ENCODE measurements at regions not wholly inside any gene's neighbourhood (a gene's known extent, or its start where the extent isn't known, plus 50 kb on each side); places are given as distances from the start of the nearest gene placed in this dataset.
A peak's percentile ranks its signal among the peaks of the same experiment; 100 is the strongest.

DNA sequence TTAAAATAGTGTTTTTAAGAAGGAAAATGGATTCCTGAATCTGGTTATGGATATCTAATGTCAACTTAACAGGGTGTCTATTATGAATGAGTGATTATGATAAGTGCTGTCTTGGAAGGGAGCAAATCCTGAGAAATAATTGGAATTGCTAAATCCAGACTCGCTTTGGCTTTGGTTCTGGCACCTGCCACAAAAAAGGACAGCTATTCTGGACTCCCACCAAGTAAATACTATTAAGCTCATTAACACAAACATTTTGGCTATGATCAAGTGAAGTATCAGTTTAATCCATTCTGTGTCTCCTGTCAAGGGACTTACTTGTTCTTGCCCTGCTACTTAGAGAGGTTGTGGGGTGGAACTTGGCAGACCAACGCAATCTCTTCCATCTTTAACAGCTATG, 403.7 kb downstream of the CENPC start:
- DNase-seq (ENCODE audit: low spot score) (no peak), ATAC-seq (no peak)
- intact Hi-C loops (cut with DNase I), result no loop called here

GRCh38 chr4:67134616-67135015, 410.7 kb downstream of the CENPC start:
- ATAC-seq (no peak), DNase-seq (ENCODE audit: low spot score) (no peak)
- intact Hi-C loops (cut with DNase I), result no loop called here

- intact Hi-C loops (cut with DNase I), result no loop called here
- no peak for ATAC-seq
Observed at GRCh38 chr4:67133162-67133561, 412.1 kb downstream of the CENPC start.

GRCh38 chr4:67131224-67131623, 414.1 kb downstream of the CENPC start:
- DNase-seq (ENCODE audit: low spot score) (no peak), ATAC-seq (peak; percentile 74)
- intact Hi-C loops (cut with DNase I), result no loop called here

More at GRCh38 chr4:67133162-67133561, 412.1 kb downstream of the CENPC start:
- no peak for DNase-seq (ENCODE audit: low spot score)

DNA sequence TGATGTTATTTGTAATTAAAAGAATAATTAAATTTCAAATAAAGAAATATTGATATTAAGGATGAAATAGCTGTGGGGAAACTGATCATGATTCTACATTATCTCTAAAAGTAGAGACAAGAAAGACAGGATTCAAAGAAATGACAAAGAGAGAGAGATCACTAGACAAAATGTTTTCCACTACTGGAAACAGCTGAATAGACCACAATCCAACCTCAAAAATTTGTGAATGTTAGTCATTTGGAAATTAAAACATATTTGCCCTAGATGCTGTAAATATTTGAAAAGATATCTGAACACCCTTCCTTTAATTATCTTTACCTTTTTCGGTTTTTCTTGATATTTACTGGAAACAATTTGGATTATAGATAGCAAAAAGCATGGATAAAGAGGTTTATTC, 414.9 kb downstream of the CENPC start:
- DNase-seq (ENCODE audit: low spot score), result no peak
- no peak for ATAC-seq
- intact Hi-C loops (cut with DNase I), result no loop called here

DNA sequence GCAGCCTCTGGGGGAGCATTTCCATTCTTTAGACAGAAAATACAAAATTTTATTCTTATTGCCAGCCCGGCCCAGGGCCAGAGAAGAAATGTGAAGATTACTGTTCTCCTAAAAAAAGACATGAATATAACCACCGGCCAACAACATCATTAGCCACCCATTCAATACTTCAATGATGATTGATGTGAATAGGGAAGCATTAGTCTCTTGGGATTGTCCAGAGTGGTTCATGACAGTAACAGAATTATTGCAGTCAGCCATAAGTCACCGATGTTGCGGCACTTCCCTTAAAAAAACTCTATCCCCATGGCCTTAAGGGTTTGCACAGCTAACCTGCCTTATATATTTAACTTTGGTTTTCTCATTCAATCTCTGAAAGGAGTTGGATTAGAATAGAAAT, 418.7 kb downstream of the CENPC start:
- DNase-seq (ENCODE audit: low spot score) (no peak), ATAC-seq (no peak)
- intact Hi-C loops (cut with DNase I), result no loop called here

DNA sequence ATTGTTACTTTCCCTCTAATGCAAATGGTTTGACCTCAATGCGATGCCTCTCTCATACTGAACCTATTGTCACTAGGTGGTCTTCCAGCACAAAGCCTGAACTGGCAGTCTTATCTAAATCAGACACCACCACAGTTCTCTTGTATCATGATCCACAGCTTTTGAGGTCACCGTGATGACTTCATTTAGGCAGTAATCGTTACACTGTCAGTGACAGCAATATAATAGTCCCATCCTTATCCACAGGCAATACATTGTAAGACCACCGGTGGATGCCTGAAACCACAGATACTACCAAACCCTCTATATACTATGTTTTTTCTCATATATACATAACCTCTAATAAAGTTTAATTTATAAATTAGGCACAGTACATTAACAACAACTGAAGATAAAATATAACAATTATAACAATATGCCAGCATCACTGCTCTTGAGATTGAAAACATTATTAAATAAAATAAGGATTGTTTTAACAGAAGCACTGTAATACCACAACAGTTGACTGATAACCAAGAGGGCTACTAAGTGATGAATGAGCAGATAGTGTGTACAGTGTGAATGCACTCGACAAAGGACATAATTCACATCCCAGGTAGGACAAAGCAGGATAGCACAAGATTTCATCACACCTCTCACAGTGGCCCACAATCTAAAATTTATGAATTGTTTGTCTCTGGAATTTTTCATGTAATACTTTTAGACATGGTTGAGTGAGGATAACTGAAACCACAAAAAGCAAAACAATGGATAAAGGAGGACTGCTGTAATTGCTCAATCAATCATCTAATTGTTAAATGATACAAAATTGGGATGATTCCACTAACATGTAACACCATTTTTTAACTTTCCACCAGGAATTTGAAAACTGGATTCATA, 419.4 kb downstream of the CENPC start:
- DNase-seq (ENCODE audit: low spot score) (no peak), ATAC-seq (no peak)
- intact Hi-C loops (cut with DNase I), result no loop called here

DNA sequence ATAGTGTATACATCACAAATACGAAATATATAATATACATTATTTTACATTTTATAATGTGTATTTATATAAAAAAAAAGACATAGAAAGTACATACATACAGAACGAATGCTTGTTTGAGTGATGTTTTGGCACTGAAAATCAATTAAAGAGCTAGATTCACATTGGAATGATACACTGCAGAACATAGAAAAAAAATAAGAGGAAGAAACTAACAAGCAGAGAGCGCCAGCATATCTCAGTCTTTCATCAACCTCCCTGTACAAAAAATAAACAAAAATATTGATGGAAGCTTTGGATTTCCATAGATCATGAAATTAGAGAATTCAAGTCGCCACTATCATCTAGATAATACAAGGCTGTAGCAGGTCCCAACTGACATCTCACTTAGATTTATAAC, 420.6 kb downstream of the CENPC start:
- ATAC-seq (no peak), DNase-seq (ENCODE audit: low spot score) (no peak)
- intact Hi-C loops (cut with DNase I), result no loop called here

GRCh38 chr4:67122029-67122428, 423.3 kb downstream of the CENPC start:
- intact Hi-C loops (cut with DNase I), result no loop called here
- no peak for DNase-seq (ENCODE audit: low spot score)
- no peak for ATAC-seq

DNA sequence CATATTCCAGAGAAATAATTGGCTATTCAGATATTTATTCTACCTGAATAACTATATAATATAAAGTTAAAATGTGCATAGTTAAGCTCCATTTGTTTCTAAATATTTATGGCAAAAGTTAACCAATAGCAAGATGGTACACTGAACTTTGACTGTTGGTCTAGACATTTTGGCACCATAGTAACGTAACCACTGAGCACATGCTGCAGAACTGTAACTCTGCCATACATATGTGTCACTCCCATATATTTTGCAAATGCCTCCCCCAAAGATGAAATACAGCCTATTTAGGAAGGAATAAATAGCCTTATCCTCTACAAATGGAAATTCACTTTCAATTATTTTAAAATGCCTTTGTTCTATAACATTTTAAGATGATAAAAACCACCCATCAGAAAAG, 424.9 kb downstream of the CENPC start:
- no peak for DNase-seq (ENCODE audit: low spot score)
- no peak for ATAC-seq
- intact Hi-C loops (cut with DNase I), result no loop called here

- DNase-seq (ENCODE audit: low spot score) (no peak), ATAC-seq (no peak)
- intact Hi-C loops (cut with DNase I), result no loop called here
Observed at GRCh38 chr4:67109276-67109675, 436.0 kb downstream of the CENPC start.

DNA sequence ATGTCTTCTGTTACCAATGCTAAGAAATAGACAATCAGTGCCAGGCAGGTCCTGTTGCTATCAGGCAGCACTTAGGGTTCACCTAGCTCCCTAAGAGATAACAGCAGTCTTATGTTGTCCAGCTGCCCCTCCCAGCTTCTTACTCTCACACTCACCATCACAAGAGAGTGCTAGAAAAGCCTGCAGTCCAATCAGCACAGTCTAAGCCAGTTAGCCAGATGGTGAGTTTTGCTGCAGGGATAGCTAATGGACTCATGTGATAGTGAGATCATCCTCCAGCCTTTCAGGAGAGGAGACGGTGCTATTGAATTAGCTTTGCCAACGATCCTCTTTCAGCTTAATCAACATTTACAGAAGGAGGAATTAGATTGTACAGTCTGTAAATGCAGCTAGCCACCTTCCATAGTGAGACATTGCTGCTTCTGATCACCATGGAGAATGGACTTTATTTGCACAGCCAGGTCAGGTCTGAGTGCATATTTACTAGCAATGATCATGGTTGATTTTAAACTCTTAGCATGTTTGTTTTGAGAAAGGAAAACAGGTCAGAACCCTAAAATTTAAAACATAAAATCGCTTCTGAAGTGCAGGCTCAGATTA, 438.3 kb downstream of the CENPC start:
- DNase-seq (ENCODE audit: low spot score) (no peak), ATAC-seq (peak; percentile 82)
- intact Hi-C loops (cut with DNase I), result no loop called here

- DNase-seq (ENCODE audit: low spot score), result no peak
- intact Hi-C loops (cut with DNase I), result no loop called here
- ATAC-seq, result peak; percentile 60
Observed at GRCh38 chr4:67104145-67104544, 441.2 kb downstream of the CENPC start.

GRCh38 chr4:67103001-67103747, 442.1 kb downstream of the CENPC start:
- ATAC-seq (no peak), DNase-seq (ENCODE audit: low spot score) (no peak)
- intact Hi-C loops (cut with DNase I), result no loop called here

DNA sequence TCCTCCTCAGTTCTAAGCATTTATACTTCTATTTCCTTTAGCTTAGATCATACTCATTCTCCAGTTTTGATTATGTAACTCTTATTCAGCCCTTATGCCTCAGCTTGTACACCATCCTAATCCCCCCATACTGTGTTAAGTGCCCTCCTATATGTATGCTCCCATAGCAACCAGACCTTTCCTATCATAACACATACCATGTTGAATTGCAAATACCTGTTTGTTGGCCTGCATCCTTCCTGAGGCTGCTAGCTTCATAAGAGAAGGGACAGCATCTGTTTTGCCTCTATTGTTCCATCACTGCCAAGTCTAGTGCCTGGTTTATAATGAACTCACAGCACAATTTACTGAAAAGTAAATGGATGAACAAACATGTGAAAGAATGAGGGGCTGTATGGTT, 443.7 kb downstream of the CENPC start:
- ATAC-seq (no peak), DNase-seq (ENCODE audit: low spot score) (no peak)
- intact Hi-C loops (cut with DNase I), result no loop called here

DNA sequence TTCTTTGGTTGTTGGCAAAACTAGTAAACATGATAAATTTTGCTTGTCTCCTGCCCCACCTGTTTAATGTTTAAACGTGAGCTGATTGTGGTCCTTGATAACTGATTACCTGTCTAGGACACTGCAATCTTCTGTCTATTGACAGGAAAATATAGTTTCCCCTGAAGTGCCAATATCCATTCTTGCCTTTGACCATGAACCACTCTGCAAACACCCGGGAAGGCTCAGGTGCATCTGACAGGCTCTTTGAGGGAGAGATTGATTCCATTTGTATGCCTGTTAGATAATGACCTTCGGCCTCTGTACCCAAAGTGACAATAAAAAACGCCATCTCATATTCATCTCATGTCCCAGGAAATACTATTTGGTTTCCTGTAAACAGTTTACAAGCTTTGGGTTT, 453.0 kb downstream of the CENPC start:
- intact Hi-C loops (cut with DNase I), result no loop called here
- DNase-seq (ENCODE audit: low spot score) (no peak), ATAC-seq (no peak)

DNA sequence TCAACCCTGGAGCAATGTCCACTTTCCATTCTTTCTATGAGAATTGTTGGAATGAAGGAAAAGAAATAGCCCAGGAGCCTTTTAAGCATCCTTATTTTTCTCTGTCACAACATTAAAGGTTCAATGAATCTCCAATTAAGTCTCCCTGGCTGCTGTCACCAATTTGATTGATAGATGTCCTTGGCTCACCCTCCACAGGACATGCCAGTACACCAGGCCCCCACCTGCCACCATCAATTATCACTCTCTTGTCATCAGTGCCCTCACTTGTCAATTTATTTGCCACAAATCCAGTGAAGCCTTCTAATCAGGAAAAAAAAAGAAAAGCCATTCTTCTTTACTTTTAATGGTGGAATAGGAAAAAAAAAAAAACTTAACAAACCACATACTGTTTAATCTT, 453.6 kb downstream of the CENPC start:
- DNase-seq (ENCODE audit: low spot score) (no peak), ATAC-seq (no peak)
- intact Hi-C loops (cut with DNase I), result no loop called here

DNA sequence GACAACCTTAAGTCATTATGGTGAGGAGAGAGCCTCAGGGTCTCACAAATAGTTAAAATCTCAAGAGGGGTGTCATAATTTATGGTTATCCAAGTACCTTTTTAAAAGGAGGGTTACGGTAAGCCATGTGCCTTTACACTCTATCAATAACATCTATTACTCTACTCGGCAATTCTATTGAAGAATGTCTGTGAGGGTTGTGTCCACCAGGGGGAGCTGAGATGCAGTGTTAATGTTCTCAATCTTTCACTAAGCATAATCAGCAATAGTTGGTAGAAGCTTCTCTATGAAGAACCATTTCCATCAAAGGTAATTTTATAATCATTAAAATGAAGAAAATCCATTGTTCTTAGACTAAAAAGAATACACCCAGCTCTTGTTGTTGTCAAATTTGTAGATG, 457.4 kb downstream of the CENPC start:
- ATAC-seq (no peak), DNase-seq (ENCODE audit: low spot score) (no peak)
- intact Hi-C loops (cut with DNase I), result no loop called here

GRCh38 chr4:67084783-67085182, 460.5 kb downstream of the CENPC start:
- no peak for DNase-seq (ENCODE audit: low spot score)
- intact Hi-C loops (cut with DNase I), result no loop called here

DNA sequence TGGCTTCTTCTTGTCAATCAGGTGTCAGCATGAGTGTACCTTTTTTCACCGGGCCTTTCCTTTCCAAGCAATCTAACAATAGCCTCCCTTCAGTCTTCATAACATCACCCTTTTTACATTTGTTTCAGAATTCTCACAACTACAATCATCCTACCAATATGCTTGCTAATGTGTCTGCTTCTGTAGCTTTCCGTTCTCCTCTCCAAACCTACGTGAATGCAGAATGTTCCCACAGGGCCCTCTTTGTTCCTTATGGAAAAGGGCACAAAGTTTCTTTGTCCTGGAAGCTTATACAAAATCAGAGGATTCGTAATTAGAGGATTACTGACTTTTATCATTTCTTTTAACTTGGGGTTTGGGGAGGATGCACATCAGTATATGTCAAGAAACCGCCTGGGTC, 461.8 kb downstream of the CENPC start:
- intact Hi-C loops (cut with DNase I), result no loop called here
- DNase-seq (ENCODE audit: low spot score) (no peak), ATAC-seq (no peak)

More at GRCh38 chr4:67084783-67085182, 460.5 kb downstream of the CENPC start:
- ATAC-seq, result no peak

Data from sciatic nerve (tissue), 2 donors.